Uterus (tissue), 2 donors: ENCODE measurements at regions not wholly inside any gene's neighbourhood (a gene's known extent, or its start where the extent isn't known, plus 50 kb on each side); places are given as distances from the start of the nearest gene placed in this dataset.

Source experiments
- POLR2A ChIP-seq, 2 donors: fragments of 450-650 bp; IDR thresholded peaks; one replicate each; pipeline ENCODE4 v1.6.1; 2016; ENCODE audit warnings: antibody characterized with exemption in 2 of 2, mild to moderate bottlenecking in 1 of 2, moderate library complexity in 1 of 2
- TF ChIP-seq, protein P1 (sequence below), 4 experiments: fragments of 200-600 bp in 2 of 4; fragments of 450-650 bp in 2 of 4; sonication (generic) in 2 of 4; IDR thresholded peaks; one replicate each; pipeline ENCODE4 v1.5.1; 2016 to 2019; ENCODE audit warnings: antibody characterized with exemption in 4 of 4, mild to moderate bottlenecking in 2 of 4, moderate library complexity in 1 of 4

DNA sequence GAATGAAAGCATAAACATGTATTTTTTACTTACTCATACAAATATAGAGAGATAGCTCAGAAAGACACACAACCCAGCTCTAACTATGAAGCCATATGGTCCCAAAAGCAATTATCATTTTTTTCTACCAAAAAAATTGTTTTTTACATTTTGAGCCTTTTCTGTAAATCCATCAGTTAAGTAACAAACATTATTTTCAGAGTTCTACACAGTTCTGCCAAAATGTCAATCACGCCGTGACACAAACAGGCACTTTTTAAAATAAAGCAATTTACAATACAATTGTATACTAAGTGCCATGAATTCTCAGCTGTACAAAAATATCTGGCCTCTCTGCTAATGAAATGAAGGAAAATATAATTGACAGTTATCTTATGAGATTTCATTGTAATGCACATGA is 201.4 kb upstream of the ID4 start:
- TF ChIP-seq, protein P1, sequence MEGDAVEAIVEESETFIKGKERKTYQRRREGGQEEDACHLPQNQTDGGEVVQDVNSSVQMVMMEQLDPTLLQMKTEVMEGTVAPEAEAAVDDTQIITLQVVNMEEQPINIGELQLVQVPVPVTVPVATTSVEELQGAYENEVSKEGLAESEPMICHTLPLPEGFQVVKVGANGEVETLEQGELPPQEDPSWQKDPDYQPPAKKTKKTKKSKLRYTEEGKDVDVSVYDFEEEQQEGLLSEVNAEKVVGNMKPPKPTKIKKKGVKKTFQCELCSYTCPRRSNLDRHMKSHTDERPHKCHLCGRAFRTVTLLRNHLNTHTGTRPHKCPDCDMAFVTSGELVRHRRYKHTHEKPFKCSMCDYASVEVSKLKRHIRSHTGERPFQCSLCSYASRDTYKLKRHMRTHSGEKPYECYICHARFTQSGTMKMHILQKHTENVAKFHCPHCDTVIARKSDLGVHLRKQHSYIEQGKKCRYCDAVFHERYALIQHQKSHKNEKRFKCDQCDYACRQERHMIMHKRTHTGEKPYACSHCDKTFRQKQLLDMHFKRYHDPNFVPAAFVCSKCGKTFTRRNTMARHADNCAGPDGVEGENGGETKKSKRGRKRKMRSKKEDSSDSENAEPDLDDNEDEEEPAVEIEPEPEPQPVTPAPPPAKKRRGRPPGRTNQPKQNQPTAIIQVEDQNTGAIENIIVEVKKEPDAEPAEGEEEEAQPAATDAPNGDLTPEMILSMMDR (IDR thresholded peaks at IDR 0.05) = no peak
- TF ChIP-seq POLR2A (IDR thresholded peaks at IDR 0.05) = no peak
